Colonic mucosa (tissue), 4 donors: ENCODE measurements at regions not wholly inside any gene's neighbourhood (a gene's known extent, or its start where the extent isn't known, plus 50 kb on each side); places are given as distances from the start of the nearest gene placed in this dataset.

Source experiments
- DNase-seq: peaks from one replicate; pipeline ENCODE4 v3.0.0-alpha.2; 2020
- H3K27ac ChIP-seq: fragments of 200-600 bp; one replicate; pipeline ENCODE4 v1.8.0; 2021
- H3K27me3 ChIP-seq: fragments of 200-600 bp; one replicate; pipeline ENCODE4 v1.8.0; 2021
- H3K36me3 ChIP-seq: fragments of 200-600 bp; one replicate; pipeline ENCODE4 v1.8.0; 2021
- H3K4me1 ChIP-seq: fragments of 200-600 bp; one replicate; pipeline ENCODE4 v1.8.0; 2021; ENCODE audit warnings: mild to moderate bottlenecking
- H3K4me3 ChIP-seq: fragments of 200-600 bp; one replicate; pipeline ENCODE4 v1.8.0; 2021
- H3K9ac ChIP-seq, 2 donors: one replicate each; pipeline ENCODE4 v1.7.0; 2013; ENCODE audit warnings: control low read depth in 2 of 2, low read depth in 2 of 2, low read length in 2 of 2
- H3K9me3 ChIP-seq: fragments of 200-600 bp; one replicate; pipeline ENCODE4 v1.8.0; 2021
- CTCF ChIP-seq: fragments of 200-600 bp; IDR thresholded peaks from one replicate; pipeline ENCODE4 v1.8.0; 2022; ENCODE audit warnings: antibody characterized with exemption, mild to moderate bottlenecking
- intact Hi-C: fragments of 100-400 bp; cut with DNase I; formaldehyde crosslinking; loops from one replicate; pipeline ENCODE4 v1.14.1; 2022
- donor health status: healthy.
- donor health status: DM: no; HTN: no; CAD: no.
- donor health status: DM: no; HTN: no; CAD: no.

DNA sequence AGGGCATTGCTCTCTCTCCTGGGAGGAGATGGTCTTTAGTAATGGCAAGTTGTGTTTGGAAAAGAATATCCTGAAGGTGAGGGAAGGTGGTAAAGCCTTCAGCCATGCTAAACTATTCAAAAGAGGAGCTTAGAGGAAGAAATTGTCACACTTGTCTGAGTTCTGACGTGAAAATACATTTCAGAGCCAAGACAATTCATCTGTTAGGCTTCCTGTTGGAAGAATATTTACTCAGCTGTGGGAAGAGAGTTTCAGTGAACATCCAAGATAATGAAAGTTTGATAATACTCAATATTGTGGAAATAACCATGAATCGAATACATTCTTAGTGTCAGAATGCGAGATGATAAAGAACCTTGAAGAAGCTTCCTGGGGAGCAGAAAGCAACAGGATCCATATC is 143.3 kb downstream of the GPAT3 start:
- intact Hi-C loops, result no loop called here
- no peak for DNase-seq
- H3K27ac ChIP-seq, result no peak overlapping the region
- no peaks in the 10 kb centered on the region for H3K9me3 ChIP-seq
- H3K36me3 ChIP-seq, result no peaks in the 10 kb centered on the region
- H3K4me3 ChIP-seq, result no peak overlapping the region
- no peaks in the 10 kb centered on the region for H3K4me1 ChIP-seq
- no peak for TF ChIP-seq CTCF
- H3K27me3 ChIP-seq, result no peaks in the 10 kb centered on the region
- no peak overlapping the region for H3K9ac ChIP-seq

- Histone ChIP-seq H3K27ac (no peak overlapping the region), H3K4me1 (no peaks in the 10 kb centered on the region), H3K9ac (no peak overlapping the region), H3K4me3 (no peak overlapping the region), H3K27me3 (no peaks in the 10 kb centered on the region), H3K9me3 (no peaks in the 10 kb centered on the region), H3K36me3 (no peaks in the 10 kb centered on the region)
- DNase-seq, result no peak
- intact Hi-C loops, result no loop called here
- no peak for TF ChIP-seq CTCF
Measured at GRCh38 chr4:83677656-83678055, 141.7 kb downstream of the GPAT3 start.

DNA sequence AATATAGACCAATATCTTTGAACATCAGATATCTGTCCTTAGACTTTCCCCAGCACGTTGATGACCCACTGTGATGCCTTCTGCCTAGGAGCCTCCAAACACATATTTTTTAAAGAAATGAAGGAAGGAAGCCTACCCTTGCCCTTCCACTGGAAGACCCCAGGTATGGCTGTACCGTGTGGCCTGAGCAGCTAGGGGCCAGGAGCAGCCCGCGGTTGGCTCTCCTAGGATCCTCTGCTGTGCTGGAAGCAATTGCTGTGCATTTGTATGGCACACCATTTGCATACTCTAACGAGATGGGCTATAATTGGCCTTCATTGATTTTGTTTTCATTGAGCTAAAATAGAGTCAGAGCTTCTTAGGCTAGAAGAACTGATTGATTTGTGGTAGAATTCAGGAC is 128.8 kb downstream of the GPAT3 start:
- no peaks in the 10 kb centered on the region for H3K27me3 ChIP-seq
- no peak overlapping the region for H3K27ac ChIP-seq
- no peaks in the 10 kb centered on the region for H3K9me3 ChIP-seq
- no peaks in the 10 kb centered on the region for H3K36me3 ChIP-seq
- no peak for TF ChIP-seq CTCF
- H3K4me3 ChIP-seq, result no peak overlapping the region
- no peaks in the 10 kb centered on the region for H3K4me1 ChIP-seq
- DNase-seq, result no peak
- no peak overlapping the region for H3K9ac ChIP-seq
- intact Hi-C loops, result no loop called here

DNA sequence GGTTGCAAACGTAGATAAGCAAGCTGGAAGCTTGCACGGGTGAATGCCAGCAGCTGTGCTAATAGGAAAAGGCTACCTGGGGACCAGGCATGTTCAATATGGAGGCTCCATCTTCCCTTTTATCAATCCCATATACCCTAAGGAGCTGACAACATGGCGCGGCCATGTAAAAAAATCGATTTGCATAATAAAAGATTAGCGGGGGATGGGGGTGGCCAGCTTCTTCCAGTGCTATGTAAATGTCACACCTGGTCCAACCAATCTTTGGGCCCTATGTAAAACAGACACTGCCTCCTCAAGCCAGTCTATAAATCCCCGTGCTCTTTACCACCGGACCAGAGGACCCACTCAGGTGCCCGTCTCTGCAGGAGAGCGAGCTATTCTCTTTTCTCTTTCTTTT is 128.2 kb downstream of the GPAT3 start:
- intact Hi-C loops, result no loop called here
- no peak overlapping the region for H3K9ac ChIP-seq
- no peak for TF ChIP-seq CTCF
- H3K9me3 ChIP-seq, result no peaks in the 10 kb centered on the region
- DNase-seq, result no peak
- H3K4me1 ChIP-seq, result no peaks in the 10 kb centered on the region
- no peak overlapping the region for H3K27ac ChIP-seq
- H3K4me3 ChIP-seq, result no peak overlapping the region
- no peaks in the 10 kb centered on the region for H3K27me3 ChIP-seq
- H3K36me3 ChIP-seq, result no peaks in the 10 kb centered on the region

GRCh38 chr4:83662204-83662603 is 126.3 kb downstream of the GPAT3 start:
- no peak overlapping the region for H3K4me3 ChIP-seq
- no peaks in the 10 kb centered on the region for H3K9me3 ChIP-seq
- intact Hi-C loops, result no loop called here
- no peak overlapping the region for H3K9ac ChIP-seq
- H3K27ac ChIP-seq, result no peak overlapping the region
- TF ChIP-seq CTCF, result no peak
- DNase-seq, result no peak
- no peaks in the 10 kb centered on the region for H3K27me3 ChIP-seq
- no peaks in the 10 kb centered on the region for H3K4me1 ChIP-seq
- H3K36me3 ChIP-seq, result no peaks in the 10 kb centered on the region

DNA sequence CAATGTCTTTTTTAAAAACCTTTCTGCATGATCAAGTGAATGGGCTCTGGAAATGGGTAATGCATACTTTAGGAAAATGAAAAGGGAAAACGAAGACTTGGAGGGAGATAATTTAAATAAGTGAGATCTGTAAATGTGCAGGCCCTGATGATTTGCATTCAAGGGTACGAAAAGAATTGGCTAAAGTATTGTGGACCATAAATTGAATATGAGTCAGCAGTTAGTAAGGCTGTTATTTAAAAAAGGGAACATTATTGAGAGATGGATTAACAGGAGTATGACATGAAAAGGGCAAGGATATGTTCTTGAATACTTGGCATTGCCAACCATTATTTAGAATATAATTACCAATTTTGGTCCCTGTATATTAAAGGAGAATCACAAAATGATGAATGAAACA is 125.5 kb downstream of the GPAT3 start:
- DNase-seq, result no peak
- Histone ChIP-seq H3K9me3 (no peaks in the 10 kb centered on the region), H3K27me3 (no peaks in the 10 kb centered on the region), H3K36me3 (no peaks in the 10 kb centered on the region), H3K4me3 (no peak overlapping the region), H3K9ac (no peak overlapping the region), H3K27ac (no peak overlapping the region), H3K4me1 (no peaks in the 10 kb centered on the region)
- no peak for TF ChIP-seq CTCF
- intact Hi-C loops, result no loop called here
